Activated CD4-positive, alpha-beta T cell treated with anti-CD3 and anti-CD28 coated beads for 36 hours (primary cell): ENCODE measurements at regions not wholly inside any gene's neighbourhood (a gene's known extent, or its start where the extent isn't known, plus 50 kb on each side); places are given as distances from the start of the nearest gene placed in this dataset.

Source experiments
- ATAC-seq: fragments of 200-7000 bp; cut with Tn5 transposase; one replicate; pipeline ENCODE4 v1.10.0; 2021; ENCODE audit warnings: mild to moderate bottlenecking, moderate library complexity
- CTCF ChIA-PET: fragments of 350-600 bp; sonication (Branson Sonifier 250); formaldehyde crosslinking; loops from one replicate; lab custom pipeline; 2021; ENCODE audit warnings: antibody characterized with exemption; lab: Charles Lee
- POLR2A ChIA-PET: fragments of 350-600 bp; sonication (Branson Sonifier 250); formaldehyde crosslinking; loops from one replicate; lab custom pipeline; 2021; ENCODE audit warnings: antibody characterized with exemption, inconsistent platforms; lab: Charles Lee
- DNase-seq: peaks from one replicate; pipeline ENCODE4 v3.0.0-alpha.2; 2020
- H3K27ac Mint-ChIP-seq: one replicate; pipeline ENCODE4 v1.8.0; 2021; ENCODE audit warnings: mixed read lengths
- H3K27me3 Mint-ChIP-seq: one replicate; pipeline ENCODE4 v1.8.0; 2021; ENCODE audit warnings: mixed read lengths
- H3K36me3 Mint-ChIP-seq: one replicate; pipeline ENCODE4 v1.8.0; 2021; ENCODE audit warnings: low read depth, mixed read lengths
- H3K4me1 Mint-ChIP-seq: one replicate; pipeline ENCODE4 v1.8.0; 2021; ENCODE audit warnings: mixed read lengths
- H3K4me3 Mint-ChIP-seq: one replicate; pipeline ENCODE4 v1.8.0; 2021; ENCODE audit warnings: mild to moderate bottlenecking, moderate library complexity, mixed read lengths
- H3K9me3 Mint-ChIP-seq: one replicate; pipeline ENCODE4 v1.8.0; 2021; ENCODE audit warnings: low read depth, mixed read lengths
- intact Hi-C, 2 experiments: fragments of 100-400 bp; cut with DNase I in 1 of 2; cut with micrococcal nuclease in 1 of 2; formaldehyde crosslinking; loops; one replicate each; pipeline versions ENCODE4 v1.14.2 to v1.15.1; 2022 to 2024; cut with DNase I, micrococcal nuclease

- Mint-ChIP-seq H3K9me3 (peaks cover 2% of the 10 kb centered on the region), H3K4me1 (no peaks in the 10 kb centered on the region), H3K4me3 (no peak overlapping the region), H3K27me3 (no peaks in the 10 kb centered on the region), H3K36me3 (no peaks in the 10 kb centered on the region), H3K27ac (no peak overlapping the region)
- DNase-seq (no peak), ATAC-seq (no peak)
- intact Hi-C loops, result no loop called here
- ChIA-PET CTCF (no interaction called here), POLR2A (no interaction called here)
Observed at GRCh38 chr9:30732060-30732459, 1652.4 kb upstream of the ACO1 start.

- intact Hi-C loops, result loop anchor here in 1 of 2 experiments (10.0 kb wide), 1 partner anchor 60 kb away; no protein-coding TSS in a partner anchor
- ChIA-PET POLR2A (no interaction called here), CTCF (interaction anchor here (1.6 kb wide), 1 partner anchor 9 kb away, joined by 3 read pairs; no protein-coding TSS in a partner anchor)
- no peak overlapping the region for H3K4me3 Mint-ChIP-seq
- DNase-seq (no peak), ATAC-seq (no peak)
- H3K9me3 Mint-ChIP-seq, result no peaks in the 10 kb centered on the region
- H3K27ac Mint-ChIP-seq, result no peak overlapping the region
- no peaks in the 10 kb centered on the region for H3K36me3 Mint-ChIP-seq
- no peaks in the 10 kb centered on the region for H3K4me1 Mint-ChIP-seq
- H3K27me3 Mint-ChIP-seq, result no peaks in the 10 kb centered on the region
Observed at GRCh38 chr9:30744871-30745270, 1639.6 kb upstream of the ACO1 start.

- ATAC-seq (no peak), DNase-seq (no peak)
- Mint-ChIP-seq H3K27me3 (no peaks in the 10 kb centered on the region), H3K9me3 (no peaks in the 10 kb centered on the region), H3K4me1 (no peaks in the 10 kb centered on the region), H3K27ac (no peak overlapping the region), H3K36me3 (no peaks in the 10 kb centered on the region), H3K4me3 (no peak overlapping the region)
- CTCF ChIA-PET, result no interaction called here
- intact Hi-C loops, result loop anchor here in 1 of 2 experiments (10.0 kb wide), 1 partner anchor 62 kb away; no protein-coding TSS in a partner anchor
- POLR2A ChIA-PET, result no interaction called here
Observed at GRCh38 chr9:30746589-30746988, 1637.9 kb upstream of the ACO1 start.

GRCh38 chr9:30757723-30758122 is 1626.7 kb upstream of the ACO1 start:
- POLR2A ChIA-PET, result no interaction called here
- Mint-ChIP-seq H3K9me3 (no peaks in the 10 kb centered on the region), H3K27me3 (no peaks in the 10 kb centered on the region), H3K4me1 (no peaks in the 10 kb centered on the region), H3K4me3 (no peak overlapping the region), H3K27ac (no peak overlapping the region), H3K36me3 (no peaks in the 10 kb centered on the region)
- DNase-seq (no peak), ATAC-seq (no peak)
- intact Hi-C loops, result no loop called here
- CTCF ChIA-PET, result interaction anchor here (0.7 kb wide), 2 partner anchors 67 to 290 kb away, joined by 3 read pairs; no protein-coding TSS in a partner anchor

DNA sequence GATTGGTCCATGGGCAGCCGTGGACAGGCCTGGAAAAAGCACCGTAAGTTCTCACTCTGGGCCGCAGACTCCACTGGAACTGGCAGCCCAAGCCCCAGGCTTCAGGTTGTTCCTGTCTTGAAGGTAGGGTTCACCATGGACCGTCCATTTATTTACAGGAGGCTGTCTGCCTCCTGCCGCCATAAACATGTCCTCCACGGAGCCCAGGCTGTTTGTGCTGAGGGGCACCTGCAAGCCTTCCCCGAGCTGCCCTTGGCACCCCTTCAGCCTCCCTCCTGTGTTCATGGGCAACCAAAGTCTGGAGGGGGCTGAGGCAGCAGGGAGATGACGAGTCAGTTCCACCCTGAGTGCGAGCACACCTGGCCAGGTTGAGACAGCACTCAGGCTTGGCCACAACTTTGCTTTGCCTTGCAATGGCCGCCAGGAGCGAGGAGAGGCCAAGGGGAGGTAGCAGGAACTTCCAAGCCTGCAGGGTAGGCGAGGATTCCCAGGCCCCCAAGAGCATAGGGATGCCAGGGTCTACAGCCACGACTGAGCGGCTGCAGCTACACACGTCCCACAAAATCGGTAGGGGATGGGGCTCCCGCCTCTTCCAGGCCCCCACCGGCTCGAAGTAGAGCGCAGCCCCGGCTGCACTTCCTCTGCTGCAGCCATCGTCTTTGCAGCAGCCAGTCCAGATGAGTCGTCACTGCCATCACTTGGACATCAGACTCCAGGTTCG is 1625.6 kb upstream of the ACO1 start:
- DNase-seq, result no peak
- no peaks in the 10 kb centered on the region for H3K9me3 Mint-ChIP-seq
- ATAC-seq, result no peak
- no peak overlapping the region for H3K27ac Mint-ChIP-seq
- no peaks in the 10 kb centered on the region for H3K4me1 Mint-ChIP-seq
- ChIA-PET POLR2A (no interaction called here), CTCF (interaction anchor here (0.5 kb wide), 1 partner anchor 364 kb away, joined by 3 read pairs; no protein-coding TSS in a partner anchor)
- no peaks in the 10 kb centered on the region for H3K36me3 Mint-ChIP-seq
- no peaks in the 10 kb centered on the region for H3K27me3 Mint-ChIP-seq
- no peak overlapping the region for H3K4me3 Mint-ChIP-seq
- intact Hi-C loops, result no loop called here

- ChIA-PET CTCF (no interaction called here), POLR2A (no interaction called here)
- H3K9me3 Mint-ChIP-seq, result no peaks in the 10 kb centered on the region
- no peaks in the 10 kb centered on the region for H3K27me3 Mint-ChIP-seq
- H3K4me3 Mint-ChIP-seq, result no peak overlapping the region
- DNase-seq, result no peak
- ATAC-seq, result no peak
- H3K4me1 Mint-ChIP-seq, result no peaks in the 10 kb centered on the region
- no peaks in the 10 kb centered on the region for H3K36me3 Mint-ChIP-seq
- no peak overlapping the region for H3K27ac Mint-ChIP-seq
- intact Hi-C loops, result no loop called here
Observed at GRCh38 chr9:30765318-30765717, 1619.1 kb upstream of the ACO1 start.

GRCh38 chr9:30771163-30771708 is 1613.2 kb upstream of the ACO1 start:
- no peak overlapping the region for H3K4me3 Mint-ChIP-seq
- DNase-seq (no peak), ATAC-seq (no peak)
- ChIA-PET POLR2A (no interaction called here), CTCF (interaction anchor here (0.7 kb wide), 1 partner anchor 1669 kb away, joined by 3 read pairs; no protein-coding TSS in a partner anchor)
- no peaks in the 10 kb centered on the region for H3K36me3 Mint-ChIP-seq
- intact Hi-C loops, result no loop called here
- no peaks in the 10 kb centered on the region for H3K4me1 Mint-ChIP-seq
- H3K9me3 Mint-ChIP-seq, result no peaks in the 10 kb centered on the region
- H3K27ac Mint-ChIP-seq, result no peak overlapping the region
- H3K27me3 Mint-ChIP-seq, result no peaks in the 10 kb centered on the region

DNA sequence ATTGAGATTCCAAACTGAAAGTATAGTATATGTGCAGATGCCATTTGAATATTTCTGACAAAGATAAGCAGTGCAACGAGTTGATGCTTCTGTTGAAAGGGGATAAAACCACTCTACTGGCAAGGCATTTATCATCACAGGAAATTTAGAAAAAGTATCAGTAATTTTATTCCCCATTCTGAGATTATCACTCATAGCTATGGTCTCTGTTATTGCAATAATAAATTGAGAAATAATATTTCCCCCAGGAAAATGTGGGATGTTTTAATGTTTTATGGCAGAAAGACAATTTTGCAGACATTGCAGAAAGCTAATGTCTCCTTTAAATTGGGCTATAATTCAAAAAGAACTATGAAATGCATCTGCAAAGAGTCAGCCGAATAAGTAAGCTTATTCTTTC is 1612.7 kb upstream of the ACO1 start:
- no peak overlapping the region for H3K27ac Mint-ChIP-seq
- intact Hi-C loops, result no loop called here
- ATAC-seq (no peak), DNase-seq (no peak)
- H3K36me3 Mint-ChIP-seq, result no peaks in the 10 kb centered on the region
- H3K27me3 Mint-ChIP-seq, result no peaks in the 10 kb centered on the region
- H3K4me1 Mint-ChIP-seq, result no peaks in the 10 kb centered on the region
- no peak overlapping the region for H3K4me3 Mint-ChIP-seq
- POLR2A ChIA-PET, result no interaction called here
- CTCF ChIA-PET, result no interaction called here
- no peaks in the 10 kb centered on the region for H3K9me3 Mint-ChIP-seq

DNA sequence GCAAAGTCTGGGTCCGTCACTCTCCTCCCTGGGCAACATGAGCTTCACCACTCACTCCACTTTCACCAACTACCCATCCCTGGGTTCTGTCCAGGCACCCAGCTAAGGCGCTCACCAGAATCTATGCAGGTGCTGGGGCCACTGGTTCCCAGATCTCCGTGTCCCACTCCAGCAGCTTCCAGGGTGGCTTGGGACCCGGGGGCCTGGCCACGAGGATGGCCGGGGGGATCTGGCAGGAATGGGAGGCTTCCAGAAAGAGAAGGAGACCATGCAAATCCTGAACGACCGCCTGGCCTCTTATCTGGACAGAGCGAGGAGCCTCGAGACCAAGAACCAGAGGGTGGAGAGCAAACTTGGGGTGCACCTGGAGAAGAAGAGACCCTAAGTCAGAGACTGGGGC is 1611.0 kb upstream of the ACO1 start:
- POLR2A ChIA-PET, result no interaction called here
- no peaks in the 10 kb centered on the region for H3K27me3 Mint-ChIP-seq
- no peak overlapping the region for H3K27ac Mint-ChIP-seq
- no peaks in the 10 kb centered on the region for H3K9me3 Mint-ChIP-seq
- CTCF ChIA-PET, result no interaction called here
- intact Hi-C loops, result no loop called here
- DNase-seq, result no peak
- H3K4me1 Mint-ChIP-seq, result no peaks in the 10 kb centered on the region
- no peak for ATAC-seq
- H3K36me3 Mint-ChIP-seq, result no peaks in the 10 kb centered on the region
- no peak overlapping the region for H3K4me3 Mint-ChIP-seq

DNA sequence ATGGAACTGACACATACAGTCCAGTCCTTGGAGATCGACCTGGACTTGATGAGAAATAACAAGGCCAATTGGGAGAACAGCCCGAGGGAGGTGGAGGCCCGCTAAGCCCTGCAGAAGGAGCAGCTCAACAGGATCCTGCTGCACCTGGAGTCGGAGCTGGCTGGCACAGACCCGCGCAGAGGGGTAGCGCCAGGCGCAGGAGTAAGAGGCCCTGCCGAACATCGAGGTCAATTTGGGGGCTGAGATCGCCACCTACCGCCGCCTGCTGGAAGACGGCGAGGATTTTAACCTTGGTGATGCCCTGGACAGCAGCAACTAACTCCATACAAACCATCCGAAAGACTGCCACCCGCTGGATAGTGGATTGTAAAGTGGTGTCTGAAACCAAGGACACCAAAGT is 1610.1 kb upstream of the ACO1 start:
- Mint-ChIP-seq H3K27me3 (no peaks in the 10 kb centered on the region), H3K4me3 (no peak overlapping the region), H3K36me3 (no peaks in the 10 kb centered on the region), H3K9me3 (no peaks in the 10 kb centered on the region), H3K4me1 (no peaks in the 10 kb centered on the region), H3K27ac (no peak overlapping the region)
- ChIA-PET CTCF (no interaction called here), POLR2A (no interaction called here)
- peak; percentile 11 for DNase-seq
- ATAC-seq, result no peak
- intact Hi-C loops, result no loop called here

DNA sequence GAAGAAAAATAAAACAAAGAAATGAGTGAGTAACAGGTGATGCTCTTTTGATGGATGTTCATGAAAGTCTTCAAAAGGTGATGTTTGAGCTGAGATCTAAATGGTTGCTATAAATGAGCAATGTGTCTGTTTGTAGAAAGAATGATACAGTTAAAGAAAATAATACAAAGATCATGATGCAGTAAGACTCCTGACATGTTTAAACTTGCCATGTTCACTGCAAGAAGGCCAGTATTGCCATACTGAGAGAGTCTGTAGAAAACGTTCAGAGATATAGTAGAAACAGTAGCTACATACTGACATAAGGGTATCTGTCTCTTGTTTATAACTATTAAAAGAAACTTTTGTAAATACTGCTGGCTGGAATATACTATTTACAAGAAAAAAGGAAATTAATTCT is 1609.2 kb upstream of the ACO1 start:
- Mint-ChIP-seq H3K27me3 (no peaks in the 10 kb centered on the region), H3K27ac (no peak overlapping the region), H3K9me3 (no peaks in the 10 kb centered on the region), H3K36me3 (no peaks in the 10 kb centered on the region), H3K4me3 (no peak overlapping the region), H3K4me1 (no peaks in the 10 kb centered on the region)
- POLR2A ChIA-PET, result no interaction called here
- DNase-seq (no peak), ATAC-seq (no peak)
- CTCF ChIA-PET, result interaction anchor here (0.6 kb wide), 1 partner anchor 221 kb away, joined by 3 read pairs; no protein-coding TSS in a partner anchor
- intact Hi-C loops, result no loop called here

GRCh38 chr9:30796764-30797163 is 1587.7 kb upstream of the ACO1 start:
- ChIA-PET POLR2A (no interaction called here), CTCF (no interaction called here)
- no peaks in the 10 kb centered on the region for H3K27me3 Mint-ChIP-seq
- H3K36me3 Mint-ChIP-seq, result no peaks in the 10 kb centered on the region
- ATAC-seq, result no peak
- H3K9me3 Mint-ChIP-seq, result no peaks in the 10 kb centered on the region
- no peak overlapping the region for H3K27ac Mint-ChIP-seq
- no peaks in the 10 kb centered on the region for H3K4me1 Mint-ChIP-seq
- no peak overlapping the region for H3K4me3 Mint-ChIP-seq
- DNase-seq, result no peak
- intact Hi-C loops, result no loop called here
